IMR-90 (cell line): ENCODE measurements at regions not wholly inside any gene's neighbourhood (a gene's known extent, or its start where the extent isn't known, plus 50 kb on each side); places are given as distances from the start of the nearest gene placed in this dataset.

Experiments
- BHLHE40 ChIP-seq: fragments of 150-350 bp; IDR thresholded peaks from 2 replicates; pipeline ENCODE4 v1.6.1; 2016; ENCODE audit warnings: mild to moderate bottlenecking, low read depth, low read length
- CTCF ChIP-seq: conservative IDR thresholded peaks from 2 replicates; pipeline ENCODE4 v1.5.1; 2012; ENCODE audit warnings: mild to moderate bottlenecking, low read depth, low read length, improper control_type of control experiment
- MAFK ChIP-seq: IDR thresholded peaks from 2 replicates; pipeline ENCODE4 v1.6.1; 2012; ENCODE audit warnings: low read depth, low read length, improper control_type of control experiment
- MXI1 ChIP-seq: IDR thresholded peaks from 2 replicates; pipeline ENCODE4 v1.6.1; 2012; ENCODE audit warnings: low read depth, mild to moderate bottlenecking, low read length, moderate library complexity, borderline replicate concordance
- POLR2A ChIP-seq: IDR thresholded peaks from 2 replicates; pipeline ENCODE4 v1.6.1; 2012; ENCODE audit warnings: mild to moderate bottlenecking, low read depth, low read length
- RAD21 ChIP-seq: IDR thresholded peaks from 2 replicates; pipeline ENCODE4 v1.6.1; 2012; ENCODE audit warnings: low read length, improper control_type of control experiment
- RFX5 ChIP-seq: IDR thresholded peaks from 2 replicates; pipeline ENCODE4 v1.8.0; 2012; ENCODE audit warnings: low read depth, mild to moderate bottlenecking, low read length, moderate library complexity
- SMC3 ChIP-seq: fragments of 150-350 bp; IDR thresholded peaks from 2 replicates; pipeline ENCODE4 v1.6.1; 2016; ENCODE audit warnings: low read depth, mild to moderate bottlenecking, antibody characterized with exemption, low read length, moderate library complexity

- no peak for TF ChIP-seq CTCF
- no peak for TF ChIP-seq SMC3
- no peak for TF ChIP-seq POLR2A
- TF ChIP-seq MAFK, result no peak
- no peak for TF ChIP-seq RFX5
- no peak for TF ChIP-seq BHLHE40
- TF ChIP-seq RAD21, result no peak
- TF ChIP-seq MXI1, result no peak
Measured at GRCh38 chr4:127162741-127163140, 470.0 kb upstream of the INTU start.
